H7 (cell line): ENCODE measurements at regions not wholly inside any gene's neighbourhood (a gene's known extent, or its start where the extent isn't known, plus 50 kb on each side); places are given as distances from the start of the nearest gene placed in this dataset.

Experiments
- DNase-seq: peaks from one replicate; pipeline ENCODE4 v3.0.0; 2012
- H3K27me3 ChIP-seq: 2 replicates; pipeline ENCODE4 v1.6.0; 2011; ENCODE audit warnings: mild to moderate bottlenecking, low read length; ENCODE audit not compliant: control insufficient read depth, insufficient read depth
- H3K36me3 ChIP-seq: replicated peaks from 2 replicates; pipeline ENCODE4 v1.5.1; 2011; ENCODE audit warnings: low read length; ENCODE audit not compliant: control insufficient read depth, insufficient read depth
- H3K4me3 ChIP-seq: 2 replicates; pipeline ENCODE4 v1.5.1; 2011; ENCODE audit warnings: low read depth, mild to moderate bottlenecking, control low read depth, low read length, moderate library complexity; ENCODE audit not compliant: insufficient read depth

GRCh38 chr1:79117376-79117775 lies 110.8 kb upstream of the ADGRL4 start:
- H3K36me3 ChIP-seq = no peaks in the 10 kb centered on the region
- H3K27me3 ChIP-seq = no peaks in the 10 kb centered on the region
- H3K4me3 ChIP-seq = no peak overlapping the region
- no peak for DNase-seq

DNA sequence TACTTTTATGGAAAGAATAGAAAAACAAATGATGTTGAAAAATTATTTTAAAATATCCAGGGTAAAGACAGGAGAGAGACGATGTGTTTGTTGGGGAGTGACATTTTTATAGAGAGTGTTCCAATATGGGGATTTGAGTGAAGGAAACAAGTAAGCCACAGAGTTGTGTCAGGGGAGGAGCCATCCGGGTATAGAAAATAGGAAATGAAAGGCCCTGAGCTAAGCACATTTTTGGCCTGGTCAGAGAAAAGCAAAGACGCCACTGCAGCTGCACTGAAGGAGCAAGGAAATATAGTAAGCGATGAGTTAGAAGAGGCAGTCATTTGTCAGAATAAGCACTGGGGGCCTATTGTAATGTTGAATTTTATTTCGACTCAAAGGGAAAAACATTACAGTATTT lies 107.3 kb upstream of the ADGRL4 start:
- Histone ChIP-seq H3K27me3 (no peaks in the 10 kb centered on the region), H3K4me3 (no peak overlapping the region), H3K36me3 (no peaks in the 10 kb centered on the region)
- DNase-seq = no peak

GRCh38 chr1:79110749-79111148 lies 104.2 kb upstream of the ADGRL4 start:
- Histone ChIP-seq H3K27me3 (no peaks in the 10 kb centered on the region), H3K36me3 (no peaks in the 10 kb centered on the region), H3K4me3 (no peak overlapping the region)
- no peak for DNase-seq

DNA sequence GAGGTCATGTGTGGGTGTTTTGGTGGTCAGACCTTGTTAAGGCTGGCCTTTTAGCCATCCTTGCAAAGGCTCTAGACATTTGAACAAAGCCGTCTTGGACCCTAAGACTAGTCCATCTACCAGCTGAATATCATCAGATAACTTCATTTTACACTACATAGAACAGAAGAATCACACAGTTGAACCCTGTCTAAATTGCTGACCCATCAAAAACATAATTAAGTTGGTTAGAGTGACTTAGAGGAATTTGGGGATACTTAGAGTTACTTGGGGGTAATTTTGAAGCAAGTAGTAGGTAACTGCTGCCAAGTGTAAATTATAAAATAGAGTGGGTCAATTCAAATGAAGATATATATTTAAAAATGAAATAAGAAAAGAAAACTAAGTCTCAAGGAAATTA lies 102.9 kb upstream of the ADGRL4 start:
- H3K27me3 ChIP-seq = no peaks in the 10 kb centered on the region
- no peak for DNase-seq
- H3K4me3 ChIP-seq = no peak overlapping the region
- H3K36me3 ChIP-seq = no peaks in the 10 kb centered on the region

DNA sequence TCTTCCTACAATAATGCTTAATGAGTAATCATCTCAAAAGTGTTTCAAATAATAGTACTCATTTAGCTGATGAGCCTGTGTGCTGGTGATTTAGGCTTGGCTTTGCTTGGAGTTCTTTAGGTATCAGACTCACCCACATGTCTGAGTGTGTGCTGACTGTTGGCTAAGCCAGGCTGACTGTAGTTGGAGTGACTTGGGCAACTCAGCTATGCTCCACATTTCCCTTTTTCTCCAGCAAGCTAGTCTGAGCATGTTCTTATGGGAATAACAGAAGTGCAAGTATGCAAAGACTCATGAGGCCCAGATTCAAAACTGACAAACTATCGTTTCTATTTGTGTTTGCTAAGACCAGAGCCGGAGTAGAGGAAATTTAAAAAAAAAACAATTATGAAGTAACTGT lies 99.0 kb upstream of the ADGRL4 start:
- Histone ChIP-seq H3K4me3 (no peak overlapping the region), H3K36me3 (no peaks in the 10 kb centered on the region), H3K27me3 (no peaks in the 10 kb centered on the region)
- no peak for DNase-seq

- no peaks in the 10 kb centered on the region for H3K36me3 ChIP-seq
- H3K27me3 ChIP-seq = no peaks in the 10 kb centered on the region
- H3K4me3 ChIP-seq = no peak overlapping the region
- no peak for DNase-seq
Observed at GRCh38 chr1:79104617-79105016, 98.1 kb upstream of the ADGRL4 start.

DNA sequence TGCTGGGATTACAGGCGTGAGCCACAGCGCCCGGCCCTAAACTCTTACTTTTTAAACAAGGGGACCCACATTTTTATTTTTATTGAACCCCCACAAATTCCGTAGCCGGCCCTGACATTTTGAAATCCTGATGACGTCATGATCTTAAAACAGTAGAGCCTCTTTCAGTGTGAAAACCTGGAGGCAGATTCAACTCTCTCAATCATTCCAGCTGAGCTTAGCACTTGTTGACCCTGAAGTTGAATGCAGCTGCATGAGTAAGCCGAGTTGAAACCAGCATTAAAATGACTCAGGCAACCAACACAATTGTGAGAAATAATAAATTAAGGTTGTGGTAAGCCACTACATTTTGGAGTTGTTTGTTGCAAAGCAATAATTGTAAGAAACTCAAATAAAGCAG lies 93.9 kb upstream of the ADGRL4 start:
- no peaks in the 10 kb centered on the region for H3K36me3 ChIP-seq
- no peak overlapping the region for H3K4me3 ChIP-seq
- DNase-seq = no peak
- no peaks in the 10 kb centered on the region for H3K27me3 ChIP-seq

DNA sequence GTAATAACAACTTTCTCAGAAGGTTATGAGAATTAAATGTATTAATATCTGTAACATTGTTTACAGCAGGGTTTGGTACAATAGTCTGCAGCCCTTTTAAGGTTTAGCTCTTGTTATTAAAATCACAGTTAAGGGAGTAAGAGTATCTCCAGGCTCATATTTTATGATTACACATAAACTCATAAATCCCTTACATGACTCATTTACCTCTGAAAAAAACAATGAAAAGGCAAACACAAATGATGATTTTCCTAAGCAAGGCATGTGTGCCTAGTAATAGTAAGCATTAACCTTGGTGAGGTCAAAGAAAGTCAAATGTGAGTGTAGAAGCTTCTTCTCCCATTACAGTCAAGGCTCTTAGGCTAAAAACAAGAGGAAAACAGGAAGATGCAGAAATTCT lies 84.5 kb upstream of the ADGRL4 start:
- H3K36me3 ChIP-seq = no peaks in the 10 kb centered on the region
- no peaks in the 10 kb centered on the region for H3K27me3 ChIP-seq
- H3K4me3 ChIP-seq = no peak overlapping the region
- DNase-seq = no peak

DNA sequence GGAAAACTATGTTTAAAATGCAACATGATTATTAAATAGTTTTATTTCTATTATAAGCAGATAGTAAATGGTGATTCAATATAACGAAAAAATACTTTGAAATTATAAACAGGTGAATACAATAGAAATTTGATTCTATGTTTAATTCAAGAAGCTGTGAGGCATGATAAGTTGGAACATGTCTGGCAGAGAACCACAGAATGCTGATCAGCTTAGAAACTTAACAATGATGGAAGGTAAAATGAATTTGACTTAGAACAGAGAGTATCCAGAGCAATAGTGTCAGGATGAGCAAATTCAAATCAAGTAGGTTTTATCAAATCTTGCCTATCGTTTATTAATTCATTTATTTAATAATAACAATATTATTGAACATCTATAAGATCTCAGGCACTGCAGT lies 83.4 kb upstream of the ADGRL4 start:
- no peak for DNase-seq
- Histone ChIP-seq H3K4me3 (no peak overlapping the region), H3K36me3 (no peaks in the 10 kb centered on the region), H3K27me3 (no peaks in the 10 kb centered on the region)

DNA sequence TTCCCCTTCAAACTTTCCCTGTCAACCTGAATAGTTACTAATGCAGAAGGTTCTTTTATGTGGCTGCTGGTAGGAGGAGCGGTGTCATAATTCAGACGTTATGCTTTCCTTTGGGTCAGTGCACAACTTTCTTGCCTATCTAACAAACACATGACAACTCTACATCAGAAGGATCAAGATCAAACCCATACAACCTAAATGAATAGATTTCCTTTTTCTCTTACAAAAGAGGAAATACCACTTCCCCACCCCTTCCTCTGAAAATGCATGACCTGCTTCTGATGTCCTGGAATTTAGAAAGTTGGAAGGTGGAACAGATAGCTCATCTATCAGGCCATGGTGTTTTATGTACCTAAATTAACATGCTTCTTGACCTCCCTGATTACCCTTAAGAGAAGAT lies 75.7 kb upstream of the ADGRL4 start:
- H3K4me3 ChIP-seq = no peak overlapping the region
- H3K36me3 ChIP-seq = no peaks in the 10 kb centered on the region
- no peaks in the 10 kb centered on the region for H3K27me3 ChIP-seq
- no peak for DNase-seq

DNA sequence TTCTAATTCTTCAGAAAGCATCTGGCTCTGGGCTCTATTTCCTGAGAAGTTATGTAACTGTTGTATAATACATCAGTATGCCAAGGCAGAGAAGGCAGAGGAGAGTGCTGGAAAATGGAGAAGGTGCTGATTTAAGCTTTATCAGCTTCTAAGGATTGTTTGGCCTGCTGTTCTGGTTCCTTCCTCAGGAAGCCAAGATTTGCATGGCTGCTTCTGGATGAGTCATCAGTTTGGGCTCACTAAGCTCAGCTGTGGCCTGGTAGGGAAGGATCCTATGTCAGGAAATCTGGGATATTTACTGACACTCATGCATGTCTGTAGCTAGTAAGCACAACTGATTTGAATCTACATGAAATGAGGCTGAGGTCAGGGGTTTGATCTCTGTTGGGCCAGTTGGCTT lies 73.2 kb upstream of the ADGRL4 start:
- H3K4me3 ChIP-seq = no peak overlapping the region
- no peak for DNase-seq
- no peaks in the 10 kb centered on the region for H3K36me3 ChIP-seq
- no peaks in the 10 kb centered on the region for H3K27me3 ChIP-seq

DNA sequence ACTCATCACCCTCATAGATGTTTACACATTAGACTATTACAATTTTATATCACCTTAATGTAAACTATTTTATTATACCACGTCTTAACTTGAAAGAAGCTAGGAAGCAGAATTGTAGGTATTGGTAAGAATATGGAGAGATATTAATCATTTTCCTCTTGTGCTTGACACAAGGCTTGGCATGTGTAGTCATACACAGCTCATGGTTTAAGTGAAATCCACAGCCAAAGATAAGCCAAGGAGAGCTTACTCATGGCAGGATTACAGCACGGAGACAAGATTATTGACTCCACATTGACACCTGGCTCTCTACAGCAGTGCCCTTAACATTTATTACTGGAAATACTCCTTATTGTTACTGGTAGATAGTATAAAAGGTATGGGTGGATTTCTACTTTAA lies 68.4 kb upstream of the ADGRL4 start:
- H3K36me3 ChIP-seq = no peaks in the 10 kb centered on the region
- no peak overlapping the region for H3K4me3 ChIP-seq
- no peak for DNase-seq
- no peaks in the 10 kb centered on the region for H3K27me3 ChIP-seq

DNA sequence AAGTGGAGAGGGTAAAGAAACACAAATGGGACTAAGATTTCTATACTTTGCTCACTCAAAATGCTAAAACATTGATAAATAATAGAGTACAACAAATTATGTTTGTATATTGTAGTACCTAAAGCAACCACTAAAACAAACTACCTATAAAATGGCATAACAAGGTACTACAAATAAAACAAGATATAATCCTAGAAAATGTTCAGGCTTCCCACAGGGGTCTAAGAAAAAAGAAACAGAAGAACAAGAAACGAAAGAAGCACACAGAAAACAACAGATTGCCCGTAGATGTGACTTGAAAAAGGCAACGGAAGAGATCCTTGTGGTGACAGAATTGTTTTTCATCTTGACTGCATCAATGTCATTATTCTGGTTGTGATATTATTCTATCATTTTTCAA lies 63.3 kb upstream of the ADGRL4 start:
- H3K27me3 ChIP-seq = no peaks in the 10 kb centered on the region
- no peak overlapping the region for H3K4me3 ChIP-seq
- H3K36me3 ChIP-seq = no peaks in the 10 kb centered on the region
- no peak for DNase-seq

DNA sequence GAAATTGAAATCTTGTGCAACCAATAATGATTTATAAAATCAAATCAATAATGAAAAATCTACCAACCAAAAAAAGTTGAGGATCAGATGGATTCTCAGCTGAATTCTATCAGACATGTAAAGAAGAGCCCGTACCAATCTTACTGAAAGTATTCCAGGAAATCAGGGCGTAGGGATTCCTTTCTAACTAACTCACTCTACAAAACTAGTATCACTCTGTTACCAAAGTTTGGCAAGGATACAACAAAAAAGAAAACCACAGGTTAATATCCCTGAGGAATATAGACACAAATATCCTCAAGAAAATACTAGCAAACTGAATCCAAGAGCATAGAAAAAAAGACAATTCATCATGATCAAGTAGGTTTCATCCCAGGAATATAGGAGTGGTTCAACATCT lies 52.8 kb upstream of the ADGRL4 start:
- no peak overlapping the region for H3K4me3 ChIP-seq
- H3K36me3 ChIP-seq = no peaks in the 10 kb centered on the region
- no peaks in the 10 kb centered on the region for H3K27me3 ChIP-seq
- no peak for DNase-seq
